AG04450 (cell line): ENCODE measurements at regions not wholly inside any gene's neighbourhood (a gene's known extent, or its start where the extent isn't known, plus 50 kb on each side); places are given as distances from the start of the nearest gene placed in this dataset.

ENCODE experiments used
- CTCF ChIA-PET: fragments of 300-600, 350-600 bp; formaldehyde crosslinking; extraction: SDS; loops from one replicate; lab custom pipeline; 2022; ENCODE audit warnings: antibody characterized with exemption, inconsistent platforms; lab: Charles Lee
- POLR2A ChIA-PET: fragments of 350-600 bp; formaldehyde crosslinking; extraction: SDS; loops from one replicate; lab custom pipeline; 2021; ENCODE audit warnings: antibody characterized with exemption, inconsistent platforms; lab: Yijun Ruan, JAX
- DNase-seq: peaks from one replicate; pipeline ENCODE4 v3.0.0-alpha.2; 2011; ENCODE audit warnings: low read depth, low spot score
- H3K27ac ChIP-seq: one replicate; pipeline ENCODE4 v1.5.1; 2012; ENCODE audit warnings: low read depth, low read length, control low read depth
- H3K27me3 ChIP-seq: one replicate; pipeline ENCODE4 v1.6.0; 2012; ENCODE audit warnings: low read length; ENCODE audit not compliant: control insufficient read depth, insufficient read depth
- H3K4me3 ChIP-seq: 2 replicates; pipeline ENCODE4 v1.5.1; 2011; ENCODE audit warnings: mild to moderate bottlenecking, low read depth, low read length, control low read depth
- H3K9me3 ChIP-seq: 2 replicates; pipeline ENCODE4 v1.5.1; 2012; ENCODE audit warnings: low read length; ENCODE audit not compliant: control insufficient read depth, insufficient read depth
- CTCF ChIP-seq: IDR thresholded peaks from 2 replicates; pipeline ENCODE4 v1.5.1; 2011; ENCODE audit warnings: low read depth, low read length, control low read depth, inconsistent platforms

DNA sequence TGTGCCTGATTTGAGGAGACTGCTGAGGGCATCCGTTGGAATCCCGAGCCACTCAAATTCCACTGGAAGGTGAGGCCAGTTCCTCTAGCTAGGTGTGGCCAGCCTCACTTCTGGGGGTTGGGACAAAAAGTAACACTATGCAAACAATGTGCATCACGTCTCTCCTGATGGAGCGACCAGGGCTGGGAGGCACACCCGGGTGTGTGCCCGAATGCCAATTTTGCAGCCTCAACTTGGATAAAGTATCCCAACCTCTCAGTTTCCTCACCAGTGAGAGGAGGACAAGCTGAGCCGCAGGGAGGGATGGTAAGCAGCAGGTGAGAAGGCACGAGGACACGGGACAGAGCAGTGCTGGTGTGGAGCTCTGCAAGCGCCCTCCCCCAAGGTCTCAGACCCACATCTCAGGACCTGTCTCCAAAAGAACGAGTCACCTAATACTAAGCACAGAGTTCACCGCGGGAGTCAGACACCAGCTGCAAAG is 218.3 kb downstream of the HAUS1 start:
- TF ChIP-seq CTCF = no peak
- ChIA-PET CTCF (no interaction called here), POLR2A (no interaction called here)

DNA sequence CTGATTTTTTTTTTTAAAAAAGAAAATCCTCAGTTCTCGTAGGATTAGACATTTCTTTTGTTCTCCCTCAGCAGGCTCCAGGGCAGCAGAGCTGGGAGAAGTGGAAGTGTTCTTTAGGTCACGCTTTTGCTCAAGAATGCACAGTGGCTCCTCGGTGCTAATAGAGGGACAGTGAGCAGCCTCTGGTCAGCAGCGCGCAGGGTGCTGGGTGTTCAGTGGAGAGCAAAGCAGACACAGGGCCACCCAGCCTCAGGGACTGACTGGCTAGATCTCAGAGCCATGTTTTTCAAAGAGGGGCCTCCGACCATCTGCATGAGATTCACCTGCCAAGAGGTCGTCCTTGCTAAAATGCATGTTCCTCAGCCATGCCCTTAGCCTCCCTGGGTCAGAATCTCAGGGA is 218.8 kb downstream of the HAUS1 start:
- Histone ChIP-seq H3K27me3 (no peaks in the 10 kb centered on the region), H3K9me3 (no peaks in the 10 kb centered on the region), H3K4me3 (no peak overlapping the region), H3K27ac (no peak overlapping the region)
- no peak for TF ChIP-seq CTCF
- DNase-seq = no peak
- CTCF ChIA-PET = no interaction called here
- POLR2A ChIA-PET = no interaction called here

More for the DNA sequence above, 218.3 kb downstream of the HAUS1 start:
- H3K4me3 ChIP-seq = no peak overlapping the region
- no peaks in the 10 kb centered on the region for H3K27me3 ChIP-seq
- no peaks in the 10 kb centered on the region for H3K9me3 ChIP-seq
- no peak for DNase-seq
- no peak overlapping the region for H3K27ac ChIP-seq

DNA sequence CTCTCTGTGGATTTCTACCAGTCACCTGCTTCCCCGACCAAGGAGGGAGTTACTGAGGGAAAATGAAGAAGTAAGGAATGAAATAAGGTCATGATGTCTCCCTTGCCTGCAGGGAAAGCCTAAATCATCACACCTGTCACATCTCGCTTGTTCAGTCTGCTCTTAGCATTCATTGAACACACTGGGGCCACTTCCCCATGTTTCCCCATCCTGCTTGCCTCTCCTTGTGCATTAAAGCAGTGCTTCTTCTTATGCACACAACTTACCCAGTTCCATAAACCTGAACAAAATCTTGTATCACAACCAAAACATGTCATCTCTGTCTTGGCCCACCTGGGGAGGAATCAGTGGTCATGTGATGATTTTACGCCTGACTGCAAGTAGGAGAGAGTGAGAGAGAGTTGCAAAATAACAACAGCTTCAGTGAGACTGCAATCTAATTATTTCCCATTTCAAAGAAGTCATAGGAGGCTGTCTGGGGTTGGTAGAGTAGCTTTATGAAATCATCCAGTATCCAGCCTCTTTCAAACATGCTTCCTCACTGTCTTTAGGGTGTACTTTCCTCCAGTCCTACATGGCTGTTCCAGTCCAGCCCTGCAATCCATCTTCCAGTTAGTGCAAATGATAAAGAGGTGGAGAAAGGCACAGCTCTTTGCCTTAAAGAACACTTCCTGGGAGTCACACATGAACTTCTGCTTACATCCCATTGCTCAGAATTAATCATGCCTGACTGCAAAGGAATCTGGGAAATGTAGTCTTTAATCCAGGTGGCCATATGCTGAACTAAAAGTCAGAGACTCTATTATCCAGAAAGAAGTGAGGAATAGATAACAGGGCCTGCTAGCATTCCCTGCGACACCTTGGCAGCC is 220.1 kb downstream of the HAUS1 start:
- CTCF ChIA-PET = interaction anchor here (1.2 to 1.5 kb wide), 3 partner anchors 43 to 334 kb away, joined by 5 to 6 read pairs (median 5); a partner anchor contains a TSS
- TF ChIP-seq CTCF = no peak
- no peak overlapping the region for H3K4me3 ChIP-seq
- peak; percentile 11 for DNase-seq
- H3K27ac ChIP-seq = no peak overlapping the region
- no peaks in the 10 kb centered on the region for H3K9me3 ChIP-seq
- no peaks in the 10 kb centered on the region for H3K27me3 ChIP-seq
- POLR2A ChIA-PET = no interaction called here

- H3K9me3 ChIP-seq = no peaks in the 10 kb centered on the region
- peaks cover 6% of the 10 kb centered on the region for H3K27me3 ChIP-seq
- CTCF ChIA-PET = no interaction called here
- H3K27ac ChIP-seq = no peak overlapping the region
- DNase-seq = no peak
- no peak for TF ChIP-seq CTCF
- no peak overlapping the region for H3K4me3 ChIP-seq
- POLR2A ChIA-PET = no interaction called here
Observed at GRCh38 chr18:46325895-46326294, 221.7 kb downstream of the HAUS1 start.

GRCh38 chr18:46329736-46330246 is 225.6 kb downstream of the HAUS1 start:
- CTCF ChIA-PET = no interaction called here
- no peak for TF ChIP-seq CTCF

More at GRCh38 chr18:46329736-46330246, 225.6 kb downstream of the HAUS1 start:
- Histone ChIP-seq H3K9me3 (no peaks in the 10 kb centered on the region; the same call in 1 of the 2 replicates), H3K4me3 (no peak overlapping the region), H3K27ac (no peak overlapping the region), H3K27me3 (peaks cover 24% of the 10 kb centered on the region)
- no peak for DNase-seq
- POLR2A ChIA-PET = no interaction called here
